ENCODE measurements at regions not wholly inside any gene's neighbourhood (a gene's known extent, or its start where the extent isn't known, plus 50 kb on each side); places are given as distances from the start of the nearest gene placed in this dataset.

DNA sequence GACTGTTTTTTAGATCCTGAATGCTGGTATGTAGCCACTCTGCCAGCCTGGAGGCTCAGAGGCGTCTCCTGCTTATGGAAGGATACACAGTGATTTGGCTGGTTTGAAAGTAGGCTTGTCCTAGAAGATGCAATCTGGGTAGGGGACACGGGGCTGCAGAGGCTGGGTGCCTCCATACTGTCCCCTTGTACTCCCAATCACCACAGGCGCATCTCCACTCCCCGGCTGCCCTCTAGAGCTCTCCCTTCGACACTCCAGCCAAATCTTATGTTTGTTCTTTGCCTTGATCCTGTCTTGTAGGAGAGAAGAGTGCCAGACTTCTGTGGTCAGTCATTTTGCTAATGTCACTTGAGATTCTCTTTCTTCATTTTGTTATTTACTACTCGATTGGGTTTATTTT is 168.8 kb upstream of the THRB start:
- TF ChIP-seq, protein P1, sequence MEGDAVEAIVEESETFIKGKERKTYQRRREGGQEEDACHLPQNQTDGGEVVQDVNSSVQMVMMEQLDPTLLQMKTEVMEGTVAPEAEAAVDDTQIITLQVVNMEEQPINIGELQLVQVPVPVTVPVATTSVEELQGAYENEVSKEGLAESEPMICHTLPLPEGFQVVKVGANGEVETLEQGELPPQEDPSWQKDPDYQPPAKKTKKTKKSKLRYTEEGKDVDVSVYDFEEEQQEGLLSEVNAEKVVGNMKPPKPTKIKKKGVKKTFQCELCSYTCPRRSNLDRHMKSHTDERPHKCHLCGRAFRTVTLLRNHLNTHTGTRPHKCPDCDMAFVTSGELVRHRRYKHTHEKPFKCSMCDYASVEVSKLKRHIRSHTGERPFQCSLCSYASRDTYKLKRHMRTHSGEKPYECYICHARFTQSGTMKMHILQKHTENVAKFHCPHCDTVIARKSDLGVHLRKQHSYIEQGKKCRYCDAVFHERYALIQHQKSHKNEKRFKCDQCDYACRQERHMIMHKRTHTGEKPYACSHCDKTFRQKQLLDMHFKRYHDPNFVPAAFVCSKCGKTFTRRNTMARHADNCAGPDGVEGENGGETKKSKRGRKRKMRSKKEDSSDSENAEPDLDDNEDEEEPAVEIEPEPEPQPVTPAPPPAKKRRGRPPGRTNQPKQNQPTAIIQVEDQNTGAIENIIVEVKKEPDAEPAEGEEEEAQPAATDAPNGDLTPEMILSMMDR (IDR thresholded peaks at IDR 0.05; ENCODE audit: low read length) = no peak
- TF ChIP-seq EZH2phosphoT487 (IDR thresholded peaks at IDR 0.05; ENCODE audit: low read length) (no peak), EZH2 (optimal IDR thresholded peaks at IDR 0.05; ENCODE audit: low read depth, low read length) (no peak)
